Uterus (tissue), 3 donors: ENCODE measurements at regions not wholly inside any gene's neighbourhood (a gene's known extent, or its start where the extent isn't known, plus 50 kb on each side); places are given as distances from the start of the nearest gene placed in this dataset.
"Not testable (repeated sequence)": the region's sequence is repeated elsewhere in the genome, so short reads cannot be mapped to it uniquely, and the experiment has no call there.

Experiments
- DNase-seq, 2 donors: peaks; one replicate each; pipeline ENCODE4 v3.0.0-alpha.2; 2019 to 2020
- H3K27ac ChIP-seq, 2 donors: fragments of 200-600 bp; sonication (generic); 1 replicate in 1 of 2; 2 replicates in 1 of 2; pipeline ENCODE4 v1.5.1; 2016 to 2018
- H3K27me3 ChIP-seq, 2 donors: fragments of 200-600 bp; sonication (generic); one replicate each; pipeline ENCODE4 v1.5.1; 2018 to 2019; ENCODE audit warnings: control low read depth in 1 of 2
- H3K36me3 ChIP-seq, 2 donors: fragments of 200-600 bp; sonication (generic); one replicate each; pipeline ENCODE4 v1.5.1; 2019; ENCODE audit warnings: control low read depth in 1 of 2
- H3K4me1 ChIP-seq, 2 donors: fragments of 200-600 bp; sonication (generic); one replicate each; pipeline ENCODE4 v1.5.1; 2018 to 2019; ENCODE audit warnings: control low read depth in 1 of 2
- H3K4me3 ChIP-seq, 2 donors: fragments of 200-600 bp; sonication (generic); 1 replicate in 1 of 2; 2 replicates in 1 of 2; pipeline ENCODE4 v1.5.1; 2018 to 2019; ENCODE audit warnings: mild to moderate bottlenecking in 1 of 2
- H3K9me3 ChIP-seq, 2 donors: fragments of 200-600 bp; sonication (generic); one replicate each; pipeline ENCODE4 v1.5.1; 2019; ENCODE audit warnings: control low read depth in 1 of 2
- CTCF ChIP-seq, 4 experiments: fragments of 200-600 bp in 2 of 4; fragments of 450-650 bp in 2 of 4; sonication (generic) in 2 of 4; IDR thresholded peaks; one replicate each; pipeline ENCODE4 v1.5.1; 2016 to 2019; ENCODE audit warnings: antibody characterized with exemption in 4 of 4, mild to moderate bottlenecking in 2 of 4, moderate library complexity in 1 of 4
- POLR2A ChIP-seq, 2 donors: fragments of 450-650 bp; IDR thresholded peaks; one replicate each; pipeline ENCODE4 v1.6.1; 2016; ENCODE audit warnings: antibody characterized with exemption in 2 of 2, mild to moderate bottlenecking in 1 of 2, moderate library complexity in 1 of 2
- intact Hi-C: fragments of 100-400 bp; cut with DNase I; formaldehyde crosslinking; loops from one replicate; pipeline ENCODE4 v1.15.1; 2023; ENCODE audit warnings: low total_unique reads
- donor health status: DM: yes; HTN: yes; CAD: no.

- H3K9me3 ChIP-seq = no peaks in the 10 kb centered on the region
- intact Hi-C loops = no loop called here
- no peak overlapping the region for H3K27ac ChIP-seq
- H3K27me3 ChIP-seq = no peaks in the 10 kb centered on the region
- DNase-seq = no peak
- H3K4me1 ChIP-seq = no peaks in the 10 kb centered on the region
- H3K4me3 ChIP-seq = no peak overlapping the region
- no peak for TF ChIP-seq POLR2A (IDR thresholded peaks at IDR 0.05)
- TF ChIP-seq CTCF (IDR thresholded peaks at IDR 0.05) = no peak
- no peaks in the 10 kb centered on the region for H3K36me3 ChIP-seq
Measured at GRCh38 chr6:156587071-156587470, 190.1 kb upstream of the ARID1B start.

- intact Hi-C loops = no loop called here
- H3K27me3 ChIP-seq = no peaks in the 10 kb centered on the region
- no peak overlapping the region for H3K27ac ChIP-seq
- no peaks in the 10 kb centered on the region for H3K9me3 ChIP-seq
- no peak overlapping the region for H3K4me3 ChIP-seq
- no peak for DNase-seq
- no peaks in the 10 kb centered on the region for H3K4me1 ChIP-seq
- H3K36me3 ChIP-seq = no peaks in the 10 kb centered on the region
- TF ChIP-seq POLR2A (IDR thresholded peaks at IDR 0.05) = no peak
- TF ChIP-seq CTCF (IDR thresholded peaks at IDR 0.05) = no peak
Measured at GRCh38 chr6:156585859-156586258, 191.3 kb upstream of the ARID1B start.

- H3K4me3 ChIP-seq, H3K27ac ChIP-seq, H3K4me1 ChIP-seq, intact Hi-C loops, DNase-seq, H3K27me3 ChIP-seq, H3K36me3 ChIP-seq, H3K9me3 ChIP-seq: not testable (repeated sequence)
Measured at GRCh38 chr6:156584121-156584520, 193.1 kb upstream of the ARID1B start.

- Histone ChIP-seq H3K27me3 (no peaks in the 10 kb centered on the region), H3K4me3 (no peak overlapping the region), H3K4me1 (no peaks in the 10 kb centered on the region), H3K27ac (no peak overlapping the region), H3K36me3 (no peaks in the 10 kb centered on the region), H3K9me3 (peaks cover 0 to 2% of the 10 kb centered on the region in 2 donors)
- intact Hi-C loops = no loop called here
- no peak for DNase-seq
- TF ChIP-seq CTCF (IDR thresholded peaks at IDR 0.05) = no peak
- TF ChIP-seq POLR2A (IDR thresholded peaks at IDR 0.05) = no peak
Measured at GRCh38 chr6:156583083-156583482, 194.1 kb upstream of the ARID1B start.

GRCh38 chr6:156582509-156582992 is 194.6 kb upstream of the ARID1B start:
- Histone ChIP-seq H3K36me3 (no peaks in the 10 kb centered on the region), H3K27ac (no peak overlapping the region), H3K9me3 (peaks cover 0 to 4% of the 10 kb centered on the region in 2 donors), H3K4me1 (no peaks in the 10 kb centered on the region), H3K27me3 (no peaks in the 10 kb centered on the region), H3K4me3 (no peak overlapping the region)
- TF ChIP-seq CTCF (IDR thresholded peaks at IDR 0.05) = no peak
- no peak for TF ChIP-seq POLR2A (IDR thresholded peaks at IDR 0.05)
- no peak for DNase-seq
- intact Hi-C loops = no loop called here

GRCh38 chr6:156579564-156579963 is 197.6 kb upstream of the ARID1B start:
- Histone ChIP-seq H3K27ac (no peak overlapping the region), H3K4me3 (no peak overlapping the region), H3K36me3 (no peaks in the 10 kb centered on the region), H3K9me3 (peaks cover 0 to 4% of the 10 kb centered on the region in 2 donors), H3K4me1 (no peaks in the 10 kb centered on the region), H3K27me3 (no peaks in the 10 kb centered on the region)
- TF ChIP-seq CTCF (IDR thresholded peaks at IDR 0.05) = no peak
- intact Hi-C loops = no loop called here
- no peak for DNase-seq
